ENCODE measurements at regions not wholly inside any gene's neighbourhood (a gene's known extent, or its start where the extent isn't known, plus 50 kb on each side); places are given as distances from the start of the nearest gene placed in this dataset.

DNA sequence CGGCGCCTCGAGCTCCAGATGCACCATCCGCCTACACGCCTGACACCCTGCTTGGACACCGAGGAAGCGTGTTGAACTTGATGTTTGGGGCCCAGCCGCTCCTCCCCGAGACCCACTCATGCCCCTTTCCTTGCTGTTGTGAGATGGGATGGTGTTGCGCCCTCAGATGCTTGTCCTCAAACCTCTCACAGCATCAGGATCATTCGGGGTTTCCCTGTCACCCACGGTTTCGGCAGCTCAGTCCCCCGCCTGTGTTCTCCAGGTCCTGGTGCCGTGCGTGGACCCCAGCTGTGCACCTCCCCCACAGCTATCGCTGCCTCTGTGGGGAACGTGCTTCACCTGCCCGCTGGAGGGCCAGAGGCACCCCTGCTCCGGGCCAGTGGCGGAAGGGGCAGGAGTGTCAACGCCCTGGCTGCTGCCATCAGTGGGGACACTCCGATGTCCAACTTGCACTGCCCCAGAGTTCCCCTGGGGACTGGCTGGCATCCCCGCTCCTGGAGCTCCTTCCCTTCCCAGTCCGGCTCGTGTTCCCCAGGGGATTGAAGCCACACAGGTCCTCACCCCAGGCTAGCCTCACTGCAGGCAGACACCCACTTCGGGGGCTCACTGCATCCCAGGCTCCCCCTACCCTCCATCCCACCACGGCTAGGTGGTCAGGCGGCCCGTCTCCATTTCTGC is 82.3 kb upstream of the ADRA2C start:
- no peak overlapping the region for H3K4me3 Mint-ChIP-seq
- H3K27me3 Mint-ChIP-seq: peaks cover 16 to 24% of the 10 kb centered on the region in 2 donors
- DNase-seq (no peak), ATAC-seq (replicated peaks) (no peak)
- H3K9me3 Mint-ChIP-seq: no peaks in the 10 kb centered on the region
- no peaks in the 10 kb centered on the region for H3K36me3 Mint-ChIP-seq
- H3K4me1 Mint-ChIP-seq: no peaks in the 10 kb centered on the region
- H3K27ac Mint-ChIP-seq: no peak overlapping the region

DNA sequence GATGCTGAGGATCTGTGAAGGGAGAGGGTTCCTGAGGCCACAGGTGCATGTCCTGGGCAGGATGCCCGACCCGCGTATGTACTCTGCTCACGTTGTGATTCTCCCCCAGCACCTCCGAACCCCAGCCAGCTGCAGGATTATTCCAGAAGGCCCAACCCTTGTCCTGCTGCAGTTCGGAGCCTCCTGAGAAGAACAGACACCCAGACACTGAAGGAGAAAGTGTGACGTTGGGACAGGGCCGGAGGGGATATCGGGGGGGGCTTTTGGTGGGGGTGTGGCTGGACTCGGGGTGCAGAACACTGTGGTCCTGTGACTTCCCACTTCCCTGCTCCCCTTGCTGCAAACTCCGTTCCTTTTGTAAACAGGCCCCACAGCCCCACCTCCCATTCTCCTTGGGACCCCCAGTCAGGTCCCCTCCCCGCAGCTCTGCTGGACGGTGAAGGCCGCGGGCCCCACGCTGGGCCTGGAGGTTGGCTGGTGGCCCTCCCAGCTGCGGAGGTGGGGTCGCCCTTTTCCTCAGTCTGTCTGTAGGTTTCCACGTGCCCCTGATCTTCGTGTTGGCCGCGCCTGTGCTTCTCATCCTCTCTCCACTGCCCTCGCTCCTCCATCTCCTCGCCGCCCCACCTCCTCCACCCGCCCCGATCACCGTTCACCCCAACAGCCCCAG is 83.0 kb upstream of the ADRA2C start:
- no peaks in the 10 kb centered on the region for H3K4me1 Mint-ChIP-seq
- ATAC-seq (replicated peaks) (no peak), DNase-seq (no peak)
- H3K9me3 Mint-ChIP-seq: no peaks in the 10 kb centered on the region
- H3K27ac Mint-ChIP-seq: no peak overlapping the region
- no peaks in the 10 kb centered on the region for H3K36me3 Mint-ChIP-seq
- H3K27me3 Mint-ChIP-seq: peaks cover 19 to 24% of the 10 kb centered on the region in 2 donors
- no peak overlapping the region for H3K4me3 Mint-ChIP-seq

DNA sequence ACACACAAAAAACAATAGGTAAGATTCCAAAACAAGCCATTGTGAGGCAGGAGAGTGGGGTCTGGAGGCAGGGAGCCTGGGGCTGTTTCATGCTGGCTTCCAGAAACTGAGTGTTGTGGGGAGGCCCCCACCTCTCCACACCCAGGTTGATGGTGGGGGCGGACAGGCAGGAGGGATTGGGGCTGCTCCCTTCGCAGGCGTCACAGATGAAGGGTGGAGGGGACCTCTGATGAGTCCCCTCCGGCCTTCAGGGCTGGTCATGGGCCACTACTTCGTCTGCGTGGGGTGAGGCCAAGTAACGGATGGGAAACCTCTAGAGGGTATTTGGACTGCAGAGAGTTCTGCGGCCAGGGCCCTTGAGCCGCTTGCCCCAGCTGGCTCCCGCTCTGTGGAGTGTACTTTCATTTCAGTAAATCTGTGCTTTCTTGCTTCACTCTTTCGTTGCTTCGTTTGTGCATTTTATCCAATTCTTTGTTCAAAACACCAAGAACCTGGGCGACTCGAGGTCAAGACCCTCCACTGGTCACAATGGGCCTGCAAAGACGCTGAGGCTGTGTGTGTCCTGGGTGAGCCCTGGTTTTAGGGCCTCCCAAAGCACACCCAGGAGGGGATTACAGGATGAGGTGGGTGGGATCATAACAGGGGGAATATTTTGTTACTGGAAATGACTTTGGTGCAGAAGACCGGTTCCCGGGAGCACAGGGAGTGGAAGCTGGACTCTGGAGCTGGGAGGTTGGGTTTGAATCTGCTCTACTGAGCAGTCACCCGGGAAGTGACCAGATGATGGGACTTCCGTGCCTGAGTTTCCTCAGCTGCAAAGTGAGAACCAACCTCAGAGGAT is 83.7 kb upstream of the ADRA2C start:
- no peak overlapping the region for H3K27ac Mint-ChIP-seq
- H3K9me3 Mint-ChIP-seq: no peaks in the 10 kb centered on the region
- no peak for DNase-seq
- H3K36me3 Mint-ChIP-seq: no peaks in the 10 kb centered on the region
- ATAC-seq (replicated peaks): no peak
- H3K27me3 Mint-ChIP-seq: peaks cover 25% of the 10 kb centered on the region in 2 donors
- H3K4me1 Mint-ChIP-seq: no peaks in the 10 kb centered on the region
- H3K4me3 Mint-ChIP-seq: no peak overlapping the region

- peaks cover 32 to 37% of the 10 kb centered on the region in 2 donors for H3K27me3 Mint-ChIP-seq
- H3K4me1 Mint-ChIP-seq: no peaks in the 10 kb centered on the region
- no peak overlapping the region for H3K27ac Mint-ChIP-seq
- no peak overlapping the region for H3K4me3 Mint-ChIP-seq
- no peaks in the 10 kb centered on the region for H3K9me3 Mint-ChIP-seq
- DNase-seq: no peak
- ATAC-seq (replicated peaks): no peak
- H3K36me3 Mint-ChIP-seq: no peaks in the 10 kb centered on the region
Observed at GRCh38 chr4:3681191-3681590, 85.0 kb upstream of the ADRA2C start.

DNA sequence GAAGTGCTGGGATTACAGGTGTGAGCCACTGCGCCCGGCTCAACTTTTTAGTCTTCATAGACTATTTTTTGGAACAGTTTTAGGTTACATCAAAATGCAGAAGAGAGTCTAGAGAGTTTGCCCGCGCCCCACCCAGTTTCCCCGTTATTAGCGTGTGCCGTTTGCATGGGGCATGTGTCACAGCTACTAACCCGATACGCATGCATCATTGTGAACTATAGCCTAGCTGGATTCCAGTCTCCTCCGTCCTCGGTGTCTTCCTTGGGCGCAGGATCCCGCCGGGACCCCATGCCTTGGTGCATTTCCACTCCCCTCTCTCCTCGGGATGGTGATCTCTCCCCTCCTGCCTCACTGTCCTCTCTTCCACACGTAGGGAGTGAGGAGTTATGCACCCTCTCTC is 85.5 kb upstream of the ADRA2C start:
- no peaks in the 10 kb centered on the region for H3K9me3 Mint-ChIP-seq
- no peak for ATAC-seq (replicated peaks)
- H3K4me3 Mint-ChIP-seq: no peak overlapping the region
- H3K36me3 Mint-ChIP-seq: no peaks in the 10 kb centered on the region
- peaks cover 34% of the 10 kb centered on the region in 2 donors for H3K27me3 Mint-ChIP-seq
- no peak for DNase-seq
- H3K27ac Mint-ChIP-seq: no peak overlapping the region
- no peaks in the 10 kb centered on the region for H3K4me1 Mint-ChIP-seq

DNA sequence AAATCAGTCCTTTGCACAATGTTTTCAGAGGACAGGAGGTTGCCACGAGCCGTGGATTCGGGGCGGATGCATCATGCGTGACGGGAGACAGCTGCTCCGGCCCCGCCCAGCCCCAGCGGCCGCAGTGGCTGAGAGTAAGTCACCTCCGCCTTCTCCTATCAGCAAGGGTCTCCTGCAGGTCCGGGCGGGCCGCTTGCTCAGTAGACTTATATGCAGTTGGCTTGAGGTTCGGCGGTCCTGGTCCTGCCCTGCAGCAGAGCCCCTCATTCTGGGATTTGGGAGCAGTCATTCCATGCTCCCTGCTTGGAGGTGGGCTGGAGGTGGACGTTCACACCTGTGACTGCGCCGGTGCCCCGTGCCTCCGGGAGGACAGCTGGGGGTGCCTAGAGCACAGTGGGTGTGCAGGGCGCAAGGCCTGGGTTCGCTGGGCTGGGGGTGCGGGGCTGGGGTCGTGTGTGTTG is 86.3 kb upstream of the ADRA2C start:
- Mint-ChIP-seq H3K36me3 (no peaks in the 10 kb centered on the region), H3K4me3 (no peak overlapping the region), H3K9me3 (no peaks in the 10 kb centered on the region), H3K4me1 (no peaks in the 10 kb centered on the region), H3K27me3 (peaks cover 36 to 41% of the 10 kb centered on the region in 2 donors), H3K27ac (no peak overlapping the region)
- DNase-seq: no peak
- ATAC-seq (replicated peaks): no peak

GRCh38 chr4:3679071-3679825 is 86.9 kb upstream of the ADRA2C start:
- no peaks in the 10 kb centered on the region for H3K36me3 Mint-ChIP-seq
- H3K27ac Mint-ChIP-seq: no peak overlapping the region
- ATAC-seq (replicated peaks): no peak

GRCh38 chr4:3677748-3678070 is 88.5 kb upstream of the ADRA2C start:
- no peak for ATAC-seq (replicated peaks)
- Mint-ChIP-seq H3K36me3 (no peaks in the 10 kb centered on the region), H3K9me3 (peaks cover 5 to 6% of the 10 kb centered on the region in 2 donors), H3K4me3 (no peak overlapping the region), H3K27me3 (peaks cover 28% of the 10 kb centered on the region in 2 donors), H3K27ac (no peak overlapping the region), H3K4me1 (no peaks in the 10 kb centered on the region)
- DNase-seq: no peak

More at GRCh38 chr4:3679071-3679825, 86.9 kb upstream of the ADRA2C start:
- H3K4me1 Mint-ChIP-seq: no peaks in the 10 kb centered on the region
- peaks cover 36 to 37% of the 10 kb centered on the region in 2 donors for H3K27me3 Mint-ChIP-seq
- H3K4me3 Mint-ChIP-seq: no peak overlapping the region
- no peaks in the 10 kb centered on the region for H3K9me3 Mint-ChIP-seq
- no peak for DNase-seq

DNA sequence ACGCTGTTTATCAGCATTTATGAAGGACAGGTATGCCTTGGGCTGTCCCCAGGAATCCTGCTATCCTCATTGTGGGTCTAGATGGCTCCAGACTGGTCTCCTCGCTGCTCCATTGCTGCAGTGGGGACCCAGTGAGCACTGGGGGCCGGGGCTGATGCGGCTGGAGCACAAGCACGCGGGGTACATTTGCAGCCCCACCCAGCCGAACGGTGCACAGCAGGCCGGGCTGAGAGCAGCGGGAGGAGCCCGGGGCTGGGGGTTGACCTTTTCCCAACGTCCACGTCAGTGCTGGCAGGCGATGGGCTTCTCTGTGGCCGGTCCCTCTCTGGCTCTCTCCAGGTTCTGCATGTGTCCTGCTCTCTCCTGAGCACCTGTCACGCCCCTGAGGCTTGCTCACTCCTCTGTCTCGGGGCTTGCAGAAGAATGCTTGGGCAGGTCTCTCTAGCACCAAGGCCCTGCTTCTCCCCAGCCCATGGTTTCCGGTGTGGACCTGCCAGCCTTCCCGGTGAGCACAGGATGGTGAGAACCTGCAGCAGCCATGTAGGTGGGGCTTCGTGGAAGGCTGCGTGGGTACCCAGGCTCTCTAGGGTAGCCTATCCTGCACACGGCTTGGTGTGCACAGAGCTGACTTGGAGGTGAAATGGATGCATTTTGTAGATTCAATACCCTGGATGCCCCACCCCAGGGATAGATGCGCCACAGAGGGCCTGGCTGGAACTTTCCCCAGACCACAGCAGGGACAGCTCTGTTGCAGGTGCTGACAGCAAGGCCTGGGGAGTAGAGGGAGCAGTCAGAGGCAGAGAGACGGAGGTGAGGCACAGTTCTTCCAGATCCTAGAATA is 89.1 kb upstream of the ADRA2C start:
- DNase-seq: no peak
- Mint-ChIP-seq H3K4me1 (no peaks in the 10 kb centered on the region), H3K9me3 (peaks cover 11 to 12% of the 10 kb centered on the region in 2 donors), H3K27ac (no peak overlapping the region), H3K36me3 (no peaks in the 10 kb centered on the region), H3K4me3 (no peak overlapping the region), H3K27me3 (peaks cover 33% of the 10 kb centered on the region in 2 donors)
- no peak for ATAC-seq (replicated peaks)

DNA sequence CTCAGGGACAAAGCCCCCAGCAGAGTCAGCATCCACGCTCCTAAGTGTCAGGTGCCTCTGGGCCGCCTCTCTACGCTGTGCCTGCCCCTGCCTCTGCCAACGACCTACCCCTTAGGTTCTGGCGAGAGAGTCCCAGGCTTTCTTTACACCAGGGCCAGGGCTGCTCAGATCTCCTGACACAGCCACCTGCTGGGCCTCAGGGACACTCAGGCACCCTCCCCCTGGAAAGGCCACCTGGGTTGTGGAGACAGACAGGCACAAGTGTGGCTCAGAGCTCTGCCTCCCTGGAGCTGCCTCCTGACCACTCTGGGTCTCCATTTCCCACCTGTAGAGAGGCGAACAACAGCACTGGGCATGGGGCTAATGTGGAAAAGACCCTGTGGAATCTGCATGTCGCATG is 90.0 kb upstream of the ADRA2C start:
- H3K4me3 Mint-ChIP-seq: no peak overlapping the region
- DNase-seq: no peak
- peaks cover 35 to 37% of the 10 kb centered on the region in 2 donors for H3K27me3 Mint-ChIP-seq
- H3K9me3 Mint-ChIP-seq: peaks cover 12 to 13% of the 10 kb centered on the region in 2 donors
- ATAC-seq (replicated peaks): no peak
- no peaks in the 10 kb centered on the region for H3K36me3 Mint-ChIP-seq
- H3K27ac Mint-ChIP-seq: no peak overlapping the region
- no peaks in the 10 kb centered on the region for H3K4me1 Mint-ChIP-seq

- H3K27ac Mint-ChIP-seq: no peak overlapping the region
- H3K27me3 Mint-ChIP-seq: peaks cover 35 to 38% of the 10 kb centered on the region in 2 donors
Observed at GRCh38 chr4:3675251-3676115, 90.7 kb upstream of the ADRA2C start.

DNA sequence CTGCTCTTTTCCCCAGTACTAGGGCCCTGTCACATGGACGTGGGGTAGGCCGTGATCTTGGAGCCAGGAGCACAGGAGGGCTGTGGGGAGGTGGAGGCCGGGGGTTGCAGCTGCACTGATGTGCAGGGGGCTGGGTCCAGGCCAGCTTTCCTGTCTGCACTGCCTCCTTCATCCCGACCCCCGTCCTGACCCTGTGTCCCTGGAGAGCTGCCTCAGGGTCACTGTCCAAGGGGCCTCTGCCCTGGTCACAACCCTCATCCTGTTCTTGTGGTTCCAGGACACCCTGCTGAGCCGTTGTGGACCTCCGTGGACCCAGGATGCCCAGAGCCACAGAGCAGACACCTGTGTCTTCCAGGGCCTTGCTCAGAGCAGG is 91.7 kb upstream of the ADRA2C start:
- DNase-seq: no peak

More at GRCh38 chr4:3675251-3676115, 90.7 kb upstream of the ADRA2C start:
- H3K36me3 Mint-ChIP-seq: no peaks in the 10 kb centered on the region
- DNase-seq (no peak), ATAC-seq (replicated peaks) (no peak)
- no peaks in the 10 kb centered on the region for H3K4me1 Mint-ChIP-seq
- H3K4me3 Mint-ChIP-seq: no peak overlapping the region
- H3K9me3 Mint-ChIP-seq: peaks cover 12 to 13% of the 10 kb centered on the region in 2 donors

More for the DNA sequence above, 91.7 kb upstream of the ADRA2C start:
- Mint-ChIP-seq H3K4me3 (no peak overlapping the region), H3K27me3 (peaks cover 35 to 38% of the 10 kb centered on the region in 2 donors), H3K27ac (no peak overlapping the region), H3K36me3 (no peaks in the 10 kb centered on the region), H3K9me3 (peaks cover 12 to 13% of the 10 kb centered on the region in 2 donors), H3K4me1 (no peaks in the 10 kb centered on the region)
- ATAC-seq (replicated peaks): no peak

Measured in stimulated activated naive B cell treated with anti-CD40 and anti-IgM and Interleukin-4, amounts not matched to agents 10 μg/mL and 1 μg/mL and 100 μg/mL, for 72 hours (primary cell).